GM13977 (cell line): ENCODE measurements at regions not wholly inside any gene's neighbourhood (a gene's known extent, or its start where the extent isn't known, plus 50 kb on each side); places are given as distances from the start of the nearest gene placed in this dataset.
"Not testable (repeated sequence)": the region's sequence is repeated elsewhere in the genome, so short reads cannot be mapped to it uniquely, and the experiment has no call there.

ENCODE experiments used
- DNase-seq: peaks from one replicate; pipeline ENCODE4 v3.0.0; 2012; ENCODE audit warnings: low spot score
- in situ Hi-C: fragments of 300-500 bp; cut with MboI; formaldehyde crosslinking; loops from one replicate; pipeline ENCODE4 v1.12.0; 2022; ENCODE audit warnings: low sequenced_read_pairs, low pct_unique_long_range_greater_than_20kb, mixed read lengths, inconsistent platforms; ENCODE audit not compliant: unreplicated experiment
- TF ChIP-seq, protein P1 (sequence below): IDR thresholded peaks from 2 replicates; pipeline ENCODE4 v1.5.1; 2012; ENCODE audit warnings: mild to moderate bottlenecking, control low read depth; ENCODE audit not compliant: insufficient read depth; ENCODE audit errors: extremely low read depth, missing control alignments

DNA sequence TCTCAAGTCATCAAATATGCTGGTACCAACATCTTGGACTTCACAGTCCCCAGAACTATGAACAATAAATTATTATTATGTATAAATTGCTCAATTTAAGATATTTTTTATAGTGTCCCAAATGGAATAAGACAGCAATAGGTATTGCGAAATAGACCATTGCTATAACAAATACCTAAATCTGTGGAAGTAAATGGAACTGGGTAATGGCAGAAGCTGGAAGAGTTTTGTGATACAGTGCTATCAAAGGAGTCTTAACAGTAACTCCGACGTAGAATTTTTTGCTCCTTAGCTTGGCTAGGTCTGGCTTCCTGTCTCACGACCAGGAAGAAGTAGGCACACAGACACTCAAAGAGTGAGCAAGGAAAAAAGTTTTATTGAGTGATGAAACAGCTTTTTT, 1791.5 kb downstream of the PLA2G4A start:
- DNase-seq: no peak
- in situ Hi-C loops: no loop called here
- TF ChIP-seq, protein P1, sequence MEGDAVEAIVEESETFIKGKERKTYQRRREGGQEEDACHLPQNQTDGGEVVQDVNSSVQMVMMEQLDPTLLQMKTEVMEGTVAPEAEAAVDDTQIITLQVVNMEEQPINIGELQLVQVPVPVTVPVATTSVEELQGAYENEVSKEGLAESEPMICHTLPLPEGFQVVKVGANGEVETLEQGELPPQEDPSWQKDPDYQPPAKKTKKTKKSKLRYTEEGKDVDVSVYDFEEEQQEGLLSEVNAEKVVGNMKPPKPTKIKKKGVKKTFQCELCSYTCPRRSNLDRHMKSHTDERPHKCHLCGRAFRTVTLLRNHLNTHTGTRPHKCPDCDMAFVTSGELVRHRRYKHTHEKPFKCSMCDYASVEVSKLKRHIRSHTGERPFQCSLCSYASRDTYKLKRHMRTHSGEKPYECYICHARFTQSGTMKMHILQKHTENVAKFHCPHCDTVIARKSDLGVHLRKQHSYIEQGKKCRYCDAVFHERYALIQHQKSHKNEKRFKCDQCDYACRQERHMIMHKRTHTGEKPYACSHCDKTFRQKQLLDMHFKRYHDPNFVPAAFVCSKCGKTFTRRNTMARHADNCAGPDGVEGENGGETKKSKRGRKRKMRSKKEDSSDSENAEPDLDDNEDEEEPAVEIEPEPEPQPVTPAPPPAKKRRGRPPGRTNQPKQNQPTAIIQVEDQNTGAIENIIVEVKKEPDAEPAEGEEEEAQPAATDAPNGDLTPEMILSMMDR: no peak

- no peak for DNase-seq
- in situ Hi-C loops: no loop called here
- TF ChIP-seq, protein P1: no peak
These were observed 1812.9 kb downstream of the PLA2G4A start for GRCh38 chr1:188641566-188642211.

DNA sequence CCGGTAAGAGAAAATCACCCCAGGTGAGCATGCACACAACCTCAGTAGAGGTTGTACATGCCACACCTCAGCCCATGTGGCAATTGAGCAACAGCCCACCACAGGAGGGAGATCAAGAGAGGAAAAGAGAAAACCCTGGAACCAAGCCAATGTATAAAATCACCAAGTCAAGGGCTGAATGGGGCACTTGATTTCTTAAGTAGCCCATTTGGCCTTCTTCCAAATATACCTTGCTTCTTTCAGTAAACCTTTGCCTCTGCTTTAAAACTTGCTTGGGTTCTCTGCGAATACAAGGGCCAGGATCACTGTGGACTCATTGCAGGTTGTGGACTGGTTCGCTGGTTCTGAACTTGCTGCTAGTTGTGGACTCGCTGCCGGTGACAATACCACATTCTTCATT, 1814.0 kb downstream of the PLA2G4A start:
- DNase-seq: no peak
- in situ Hi-C loops: no loop called here
- TF ChIP-seq, protein P1: no peak

DNA sequence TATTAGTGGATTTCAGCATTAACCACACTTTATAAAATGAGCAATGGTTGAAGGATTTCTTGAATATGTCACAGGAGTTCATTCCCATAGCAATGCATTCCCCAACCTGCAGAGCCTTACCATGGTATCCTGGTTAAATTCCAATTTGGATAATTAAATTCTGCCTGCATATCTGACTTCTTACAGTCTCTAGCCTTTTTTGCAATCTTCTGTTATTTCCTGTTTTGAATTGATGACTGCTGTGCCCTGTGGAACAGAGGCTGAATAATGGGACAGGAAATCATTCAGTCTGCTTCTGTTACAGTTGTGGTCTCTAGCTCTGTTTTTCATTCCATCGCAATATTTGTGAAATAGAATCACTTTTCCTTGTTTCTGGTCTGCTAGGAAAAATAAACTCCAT, 1823.9 kb downstream of the PLA2G4A start:
- TF ChIP-seq, protein P1: no peak
- in situ Hi-C loops: no loop called here
- DNase-seq: no peak

DNA sequence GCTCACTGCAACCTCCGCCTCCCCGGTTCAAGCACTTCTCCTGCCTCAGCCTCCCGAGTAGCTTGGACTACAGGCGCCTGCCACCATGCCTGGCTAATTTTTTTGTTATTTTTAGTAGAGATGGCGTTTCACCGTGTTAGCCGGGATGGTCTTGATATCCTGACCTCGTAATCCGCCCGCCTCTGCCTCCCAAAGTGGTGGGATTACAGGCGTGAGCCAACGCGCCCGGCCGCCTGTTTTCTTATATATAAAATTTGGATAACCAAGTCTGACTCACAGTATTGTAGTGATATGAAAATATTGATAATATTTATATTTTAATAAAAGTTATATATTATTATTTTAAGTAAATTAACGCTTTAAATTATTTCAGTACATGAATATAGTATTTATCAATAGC, 1821.7 kb downstream of the BRINP3 start:
- in situ Hi-C loops, DNase-seq: not testable (repeated sequence)

DNA sequence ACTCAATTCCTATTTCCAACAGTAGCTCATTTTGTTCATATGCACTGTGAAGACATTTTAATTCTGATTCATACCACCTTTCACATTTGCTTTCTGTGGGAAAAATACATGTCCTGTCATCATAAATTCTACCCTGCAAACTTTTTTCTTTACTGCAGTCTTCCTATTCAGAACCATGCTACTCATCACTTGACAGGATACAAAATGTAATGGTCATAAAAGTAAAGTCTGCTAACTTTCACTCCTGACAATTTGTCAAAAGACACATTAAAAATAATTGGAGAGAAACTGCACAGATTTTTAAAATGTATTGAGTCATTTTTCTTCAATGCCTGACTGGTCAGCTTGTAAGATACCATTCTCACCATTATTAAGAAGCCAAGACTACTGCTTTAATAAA, 1817.1 kb downstream of the BRINP3 start:
- no peak for DNase-seq
- in situ Hi-C loops: no loop called here
- TF ChIP-seq, protein P1: no peak

GRCh38 chr1:188665477-188665876, 1812.2 kb downstream of the BRINP3 start:
- in situ Hi-C loops: no loop called here
- TF ChIP-seq, protein P1: no peak
- no peak for DNase-seq
